ENCODE measurements at regions not wholly inside any gene's neighbourhood (a gene's known extent, or its start where the extent isn't known, plus 50 kb on each side); places are given as distances from the start of the nearest gene placed in this dataset.
"Not testable (repeated sequence)": the region's sequence is repeated elsewhere in the genome, so short reads cannot be mapped to it uniquely, and the experiment has no call there.

DNA sequence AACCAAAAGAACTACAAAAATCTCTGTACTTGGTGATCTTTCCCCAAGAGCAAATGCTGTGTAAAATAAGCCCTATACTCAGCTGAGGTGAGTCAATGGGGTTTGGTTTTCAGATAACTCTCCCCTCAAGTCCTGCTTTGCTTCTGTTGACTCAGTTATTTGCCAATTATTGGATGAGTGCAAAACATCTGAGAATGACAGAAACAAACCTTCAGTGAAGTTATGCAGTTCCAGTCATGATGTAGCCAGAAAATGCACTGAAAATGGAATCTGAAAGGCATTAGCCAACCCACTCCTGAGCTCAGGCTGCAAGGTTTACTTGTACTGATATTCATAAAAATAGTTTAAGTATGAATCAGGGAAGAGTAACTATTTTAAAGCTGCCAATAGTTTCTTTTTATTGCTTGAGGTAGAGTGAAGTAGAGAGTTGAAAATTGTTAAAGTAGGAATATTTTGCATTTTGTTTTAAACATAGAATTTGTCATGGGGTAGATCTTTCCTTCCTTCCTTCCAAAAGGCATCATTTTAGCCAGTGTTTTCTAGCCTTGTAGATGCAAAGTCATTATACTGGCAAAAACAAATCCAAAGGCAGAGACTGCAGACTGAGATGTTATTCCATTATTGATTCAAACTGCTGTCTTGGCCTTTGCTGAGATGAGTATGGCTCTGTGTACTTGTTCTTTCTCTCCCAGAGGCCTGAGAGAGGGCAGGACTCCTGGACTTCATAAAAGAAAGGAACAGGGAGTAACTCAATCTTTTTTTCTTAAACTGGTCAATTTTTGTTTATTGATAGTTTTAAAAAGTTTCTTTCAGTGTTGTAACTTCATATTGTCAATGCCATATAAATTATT lies 215.3 kb downstream of the RND3 start:
- Histone ChIP-seq H3K27me3 (ENCODE audit: control insufficient read depth, insufficient read depth, low read length) (no peaks in the 10 kb centered on the region), H3K4me1 (ENCODE audit: control insufficient read depth, insufficient read depth, low read length) (no peaks in the 10 kb centered on the region), H3K36me3 (ENCODE audit: control insufficient read depth, insufficient read depth, low read length) (no peaks in the 10 kb centered on the region), H3K4me3 (ENCODE audit: low read length) (no peak overlapping the region), H3K9ac (ENCODE audit: low read length) (no peak overlapping the region), H3K27ac (ENCODE audit: low read depth, low read length) (peak overlapping the region; percentile 21)

DNA sequence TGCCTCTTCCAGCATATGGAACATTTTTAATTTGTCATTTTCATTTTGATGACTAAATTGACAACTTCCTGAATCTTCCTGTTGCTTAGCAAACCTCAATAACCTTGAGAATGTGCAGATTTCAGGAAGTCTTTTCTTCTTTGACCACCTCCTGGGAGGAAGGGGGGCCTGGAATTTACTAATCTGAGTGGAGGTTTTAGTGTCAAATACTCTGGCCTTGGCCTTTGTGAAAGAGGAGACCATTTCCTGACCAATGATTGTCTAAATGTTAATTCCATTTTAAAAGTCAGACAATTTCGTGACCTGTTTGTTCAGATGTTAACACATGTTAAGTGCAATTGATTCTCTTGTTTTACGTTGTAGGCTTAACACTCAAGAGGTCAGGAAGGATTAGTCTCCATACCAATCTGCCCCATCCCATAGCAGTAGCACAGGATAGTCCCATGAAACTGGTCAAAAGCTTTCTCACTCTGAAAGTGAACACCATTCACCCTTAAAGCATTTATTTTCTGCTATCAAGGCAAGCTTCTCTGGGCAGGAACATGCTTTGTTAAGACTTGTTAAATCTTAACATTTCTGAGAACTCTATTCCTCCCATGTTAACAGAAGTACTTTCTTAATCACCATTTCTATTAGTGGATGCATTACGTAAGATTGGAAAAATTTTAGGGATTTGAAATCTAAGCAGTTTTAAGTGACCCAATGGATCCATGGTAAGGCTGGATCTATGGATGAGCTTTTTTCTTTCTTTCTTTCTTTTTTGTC lies 219.6 kb downstream of the RND3 start:
- Histone ChIP-seq H3K9ac (ENCODE audit: low read length) (no peak overlapping the region), H3K36me3 (ENCODE audit: control insufficient read depth, insufficient read depth, low read length) (no peaks in the 10 kb centered on the region), H3K4me1 (ENCODE audit: control insufficient read depth, insufficient read depth, low read length) (no peaks in the 10 kb centered on the region), H3K27ac (ENCODE audit: low read depth, low read length) (no peak overlapping the region), H3K4me3 (ENCODE audit: low read length) (no peak overlapping the region), H3K27me3 (ENCODE audit: control insufficient read depth, insufficient read depth, low read length) (no peaks in the 10 kb centered on the region)

DNA sequence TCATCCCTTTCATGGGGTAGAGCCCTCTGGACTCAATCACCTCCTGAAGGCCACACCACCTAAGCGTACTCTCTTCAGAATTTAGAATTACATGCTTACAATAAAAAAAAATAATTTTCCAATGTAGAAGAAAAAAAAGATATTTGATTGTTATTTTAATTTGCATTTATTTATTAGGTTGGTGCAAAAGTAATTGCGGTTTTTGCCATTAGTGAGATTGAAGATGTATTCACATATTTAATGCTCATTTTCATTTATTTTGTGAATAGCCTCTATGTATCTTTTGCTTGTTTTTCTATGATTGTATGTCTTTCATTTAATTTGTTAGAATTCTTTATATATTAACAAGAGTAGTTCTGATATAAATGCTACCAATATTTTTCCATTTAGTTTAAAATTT lies 220.5 kb downstream of the RND3 start:
- H3K27ac ChIP-seq (ENCODE audit: low read depth, low read length): no peak overlapping the region
- H3K27me3 ChIP-seq (ENCODE audit: control insufficient read depth, insufficient read depth, low read length): no peaks in the 10 kb centered on the region
- H3K36me3 ChIP-seq (ENCODE audit: control insufficient read depth, insufficient read depth, low read length): no peaks in the 10 kb centered on the region
- no peak overlapping the region for H3K4me3 ChIP-seq (ENCODE audit: low read length)
- H3K4me1 ChIP-seq (ENCODE audit: control insufficient read depth, insufficient read depth, low read length): no peaks in the 10 kb centered on the region
- H3K9ac ChIP-seq (ENCODE audit: low read length): no peak overlapping the region

DNA sequence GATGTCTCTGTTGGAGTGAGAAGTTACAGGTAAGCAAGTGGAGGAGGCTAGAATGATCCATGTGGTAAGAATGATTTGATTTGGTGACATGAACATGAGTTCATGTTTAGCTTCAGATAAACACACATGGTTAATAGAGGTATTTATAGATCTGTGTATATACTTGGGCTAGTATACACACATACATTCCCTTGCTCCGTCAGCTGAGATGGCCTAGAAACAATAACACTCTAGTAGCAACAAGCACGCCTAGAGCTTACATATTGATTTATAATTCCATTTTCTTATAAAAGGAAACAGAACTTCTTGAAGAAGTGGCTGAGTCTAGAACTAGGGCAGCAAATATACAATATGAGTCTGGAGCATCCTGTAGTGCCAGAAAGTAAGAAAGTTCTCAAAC lies 223.0 kb downstream of the RND3 start:
- H3K4me1 ChIP-seq (ENCODE audit: control insufficient read depth, insufficient read depth, low read length): no peaks in the 10 kb centered on the region
- no peak overlapping the region for H3K27ac ChIP-seq (ENCODE audit: low read depth, low read length)
- H3K4me3 ChIP-seq (ENCODE audit: low read length): no peak overlapping the region
- H3K9ac ChIP-seq (ENCODE audit: low read length): no peak overlapping the region
- no peaks in the 10 kb centered on the region for H3K27me3 ChIP-seq (ENCODE audit: control insufficient read depth, insufficient read depth, low read length)
- H3K36me3 ChIP-seq (ENCODE audit: control insufficient read depth, insufficient read depth, low read length): no peaks in the 10 kb centered on the region

DNA sequence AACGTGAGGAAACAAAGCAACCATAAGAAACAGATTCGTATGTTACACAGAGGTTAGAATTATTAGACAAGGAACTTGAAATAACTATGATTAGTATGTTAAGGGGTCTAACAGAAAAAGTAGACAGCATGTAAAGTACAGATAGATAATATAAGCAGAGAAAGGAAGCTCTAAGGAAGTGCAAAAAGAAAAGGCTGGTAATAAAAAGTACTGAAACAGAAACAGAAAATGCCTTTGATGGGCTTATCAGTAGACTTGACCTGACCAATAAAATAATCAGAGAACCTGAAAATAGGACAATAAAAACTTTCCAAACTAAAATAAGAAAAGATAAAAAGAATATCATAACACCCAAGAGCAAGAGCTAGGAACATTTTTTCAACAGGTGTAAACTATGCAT lies 225.8 kb downstream of the RND3 start:
- Histone ChIP-seq H3K4me3 (ENCODE audit: low read length) (no peak overlapping the region), H3K4me1 (ENCODE audit: control insufficient read depth, insufficient read depth, low read length) (no peaks in the 10 kb centered on the region), H3K27ac (ENCODE audit: low read depth, low read length) (no peak overlapping the region), H3K27me3 (ENCODE audit: control insufficient read depth, insufficient read depth, low read length) (no peaks in the 10 kb centered on the region), H3K9ac (ENCODE audit: low read length) (no peak overlapping the region), H3K36me3 (ENCODE audit: control insufficient read depth, insufficient read depth, low read length) (no peaks in the 10 kb centered on the region)

DNA sequence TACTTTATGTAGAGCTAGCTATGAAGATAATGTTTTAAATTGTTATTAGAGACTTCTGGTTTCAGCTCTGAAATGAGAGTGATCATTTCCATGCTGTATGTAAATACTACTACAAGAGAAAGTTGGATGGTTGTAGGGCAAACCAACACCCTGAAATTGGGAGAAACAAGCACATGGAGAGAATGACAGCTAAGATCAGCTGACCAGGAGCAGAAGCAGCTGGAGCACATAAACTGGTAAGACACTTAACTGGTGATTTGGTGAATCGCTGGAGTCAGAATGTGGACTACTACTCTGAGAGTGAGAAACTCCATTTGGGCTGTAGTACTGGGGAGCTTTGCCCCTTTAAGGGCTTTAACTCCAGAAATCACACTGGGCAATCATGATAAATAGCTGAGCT lies 226.8 kb downstream of the RND3 start:
- Histone ChIP-seq H3K27me3 (ENCODE audit: control insufficient read depth, insufficient read depth, low read length) (no peaks in the 10 kb centered on the region), H3K4me3 (ENCODE audit: low read length) (no peak overlapping the region), H3K27ac (ENCODE audit: low read depth, low read length) (no peak overlapping the region), H3K9ac (ENCODE audit: low read length) (no peak overlapping the region), H3K4me1 (ENCODE audit: control insufficient read depth, insufficient read depth, low read length) (no peaks in the 10 kb centered on the region), H3K36me3 (ENCODE audit: control insufficient read depth, insufficient read depth, low read length) (no peaks in the 10 kb centered on the region)

DNA sequence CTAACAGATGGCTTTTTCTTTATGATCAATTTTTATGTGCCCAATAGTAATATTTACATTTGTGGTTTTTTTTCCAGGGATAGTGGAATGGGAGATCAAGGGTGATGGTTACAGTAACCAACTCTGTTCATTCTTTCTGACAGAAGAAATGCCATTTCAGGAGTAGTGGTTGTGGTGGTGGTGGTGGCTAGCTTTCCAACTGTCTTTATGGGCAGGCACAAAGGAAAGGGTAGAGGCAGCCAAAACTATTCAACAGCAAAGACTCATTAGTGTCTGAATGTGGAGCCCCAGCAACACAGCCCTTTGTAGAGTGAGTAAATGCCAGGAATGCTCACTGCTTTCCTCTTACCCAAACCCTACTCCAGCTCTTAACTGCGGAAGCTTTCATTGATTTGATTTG lies 227.7 kb downstream of the RND3 start:
- H3K27me3 ChIP-seq (ENCODE audit: control insufficient read depth, insufficient read depth, low read length): no peaks in the 10 kb centered on the region
- no peak overlapping the region for H3K4me3 ChIP-seq (ENCODE audit: low read length)
- no peak overlapping the region for H3K9ac ChIP-seq (ENCODE audit: low read length)
- H3K36me3 ChIP-seq (ENCODE audit: control insufficient read depth, insufficient read depth, low read length): no peaks in the 10 kb centered on the region
- H3K27ac ChIP-seq (ENCODE audit: low read depth, low read length): no peak overlapping the region
- H3K4me1 ChIP-seq (ENCODE audit: control insufficient read depth, insufficient read depth, low read length): no peaks in the 10 kb centered on the region

DNA sequence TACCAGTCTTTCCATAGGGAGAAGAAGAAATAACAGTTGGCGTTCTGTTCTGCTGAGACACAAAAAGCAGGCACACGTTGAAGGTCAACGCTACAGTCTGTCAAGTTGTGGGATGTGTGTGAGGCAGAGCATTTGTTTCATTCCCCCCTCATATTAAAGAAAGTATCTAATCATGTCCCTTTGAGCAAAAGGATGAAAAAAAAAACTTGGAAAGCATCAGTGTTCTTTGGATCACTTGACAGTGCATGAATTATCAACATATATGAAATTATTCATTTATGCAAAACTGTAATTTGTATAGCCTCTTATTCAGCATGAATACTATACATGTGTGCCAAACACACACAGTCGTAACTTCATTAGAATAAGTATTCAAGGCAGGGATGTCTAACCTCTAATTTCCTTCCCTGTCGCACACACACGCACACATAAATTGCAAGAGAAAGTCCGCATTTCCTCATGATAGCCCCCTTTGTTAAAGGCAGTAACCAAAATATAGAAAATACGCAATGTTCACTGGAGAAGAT lies 228.6 kb downstream of the RND3 start:
- no peaks in the 10 kb centered on the region for H3K27me3 ChIP-seq (ENCODE audit: control insufficient read depth, insufficient read depth, low read length)
- no peaks in the 10 kb centered on the region for H3K36me3 ChIP-seq (ENCODE audit: control insufficient read depth, insufficient read depth, low read length)
- no peaks in the 10 kb centered on the region for H3K4me1 ChIP-seq (ENCODE audit: control insufficient read depth, insufficient read depth, low read length)
- H3K9ac ChIP-seq (ENCODE audit: low read length): no peak overlapping the region
- H3K4me3 ChIP-seq (ENCODE audit: low read length): no peak overlapping the region
- H3K27ac ChIP-seq (ENCODE audit: low read depth, low read length): no peak overlapping the region

DNA sequence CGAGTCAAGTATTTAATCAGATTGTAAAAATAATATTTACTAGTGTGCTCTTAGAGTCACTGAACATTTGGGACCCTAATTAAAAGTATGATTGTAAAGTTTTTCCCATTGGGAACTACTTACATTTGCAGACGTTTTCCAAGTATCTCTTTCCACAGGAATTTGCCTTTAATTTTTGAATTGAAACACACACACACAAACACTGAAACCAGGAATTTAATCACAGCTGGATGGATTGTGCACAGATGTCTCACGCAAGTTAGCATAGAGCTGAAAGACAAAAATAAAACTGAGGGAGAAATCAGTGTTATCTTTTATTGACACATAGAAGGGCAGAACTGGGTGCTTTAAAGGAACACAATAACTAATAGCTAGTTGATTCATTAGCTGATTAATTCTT lies 230.7 kb downstream of the RND3 start:
- Histone ChIP-seq H3K27me3 (ENCODE audit: control insufficient read depth, insufficient read depth, low read length) (no peaks in the 10 kb centered on the region), H3K9ac (ENCODE audit: low read length) (no peak overlapping the region), H3K27ac (ENCODE audit: low read depth, low read length) (no peak overlapping the region)

DNA sequence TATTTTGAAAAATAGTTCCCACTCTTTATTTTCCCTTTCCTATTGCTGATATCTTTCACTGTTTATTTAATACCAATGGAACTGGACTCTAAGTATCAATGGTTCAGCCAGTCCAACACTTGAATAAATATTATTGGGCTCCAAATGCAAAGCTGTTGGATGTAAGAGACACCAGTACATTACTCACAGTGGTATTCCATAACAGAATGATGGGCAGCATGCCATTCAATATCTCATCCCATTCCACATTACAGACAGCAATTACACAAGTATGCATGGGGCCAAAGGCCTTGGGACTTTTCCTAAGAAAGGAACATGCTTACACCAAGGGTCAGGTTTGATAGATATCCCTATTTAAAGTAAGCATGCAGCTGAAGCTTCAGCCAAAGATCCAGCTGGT lies 231.9 kb downstream of the RND3 start:
- Histone ChIP-seq H3K9ac (ENCODE audit: low read length) (no peak overlapping the region), H3K4me3 (ENCODE audit: low read length) (no peak overlapping the region), H3K4me1 (ENCODE audit: control insufficient read depth, insufficient read depth, low read length) (no peaks in the 10 kb centered on the region), H3K27ac (ENCODE audit: low read depth, low read length) (no peak overlapping the region), H3K27me3 (ENCODE audit: control insufficient read depth, insufficient read depth, low read length) (no peaks in the 10 kb centered on the region), H3K36me3 (ENCODE audit: control insufficient read depth, insufficient read depth, low read length) (no peaks in the 10 kb centered on the region)

More for the DNA sequence above, 230.7 kb downstream of the RND3 start:
- H3K4me3 ChIP-seq (ENCODE audit: low read length): no peak overlapping the region
- H3K4me1 ChIP-seq (ENCODE audit: control insufficient read depth, insufficient read depth, low read length): no peaks in the 10 kb centered on the region
- no peaks in the 10 kb centered on the region for H3K36me3 ChIP-seq (ENCODE audit: control insufficient read depth, insufficient read depth, low read length)

DNA sequence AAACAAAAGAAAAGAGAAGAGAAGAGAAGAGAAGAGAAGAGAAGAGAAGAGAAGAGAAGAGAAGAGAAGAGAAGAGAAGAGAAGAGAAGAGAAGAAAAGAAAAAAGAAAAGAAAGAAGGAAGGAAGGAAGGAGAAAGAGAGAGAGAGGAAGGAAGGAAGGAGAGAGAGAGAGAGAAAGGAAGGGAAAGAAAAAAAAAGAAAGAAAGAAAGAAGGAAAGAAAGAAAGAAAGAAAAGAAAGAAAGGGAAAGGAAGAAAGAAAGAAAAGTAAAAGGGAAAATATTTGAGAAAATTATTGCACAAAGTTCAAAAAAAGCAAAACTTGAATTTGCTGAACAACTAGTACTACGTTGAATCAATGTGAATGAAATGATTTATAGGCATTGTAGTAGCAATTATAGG lies 237.7 kb downstream of the RND3 start:
- H3K27me3 ChIP-seq (ENCODE audit: control insufficient read depth, insufficient read depth, low read length); H3K4me1 ChIP-seq (ENCODE audit: control insufficient read depth, insufficient read depth, low read length); H3K27ac ChIP-seq (ENCODE audit: low read depth, low read length); H3K4me3 ChIP-seq (ENCODE audit: low read length); H3K36me3 ChIP-seq (ENCODE audit: control insufficient read depth, insufficient read depth, low read length); H3K9ac ChIP-seq (ENCODE audit: low read length): not testable (repeated sequence)

DNA sequence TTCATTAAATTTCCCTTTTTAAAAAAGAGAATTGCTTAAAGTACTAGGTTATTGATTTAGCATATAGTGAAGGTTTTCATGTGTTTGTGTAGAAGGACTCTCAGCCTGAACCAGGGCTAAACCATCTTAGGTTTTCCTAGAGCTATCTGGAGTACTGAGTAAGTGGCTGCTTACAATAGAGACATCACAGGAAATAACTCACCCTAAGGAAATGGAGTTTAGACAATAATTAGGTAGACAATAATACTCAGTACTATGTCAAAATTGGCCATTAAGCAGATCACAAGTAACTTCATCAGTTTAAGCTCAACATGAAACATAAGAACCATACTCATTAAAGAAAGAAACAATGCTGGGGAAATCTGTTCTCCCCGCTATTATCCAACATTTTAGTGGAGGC lies 240.0 kb downstream of the RND3 start:
- H3K36me3 ChIP-seq (ENCODE audit: control insufficient read depth, insufficient read depth, low read length): no peaks in the 10 kb centered on the region
- no peak overlapping the region for H3K9ac ChIP-seq (ENCODE audit: low read length)
- H3K27me3 ChIP-seq (ENCODE audit: control insufficient read depth, insufficient read depth, low read length): no peaks in the 10 kb centered on the region
- H3K4me1 ChIP-seq (ENCODE audit: control insufficient read depth, insufficient read depth, low read length): no peaks in the 10 kb centered on the region
- no peak overlapping the region for H3K4me3 ChIP-seq (ENCODE audit: low read length)
- no peak overlapping the region for H3K27ac ChIP-seq (ENCODE audit: low read depth, low read length)

Measured in rectal smooth muscle tissue (tissue), 1 donor.